ENCODE measurements at regions not wholly inside any gene's neighbourhood (a gene's known extent, or its start where the extent isn't known, plus 50 kb on each side); places are given as distances from the start of the nearest gene placed in this dataset.

DNA sequence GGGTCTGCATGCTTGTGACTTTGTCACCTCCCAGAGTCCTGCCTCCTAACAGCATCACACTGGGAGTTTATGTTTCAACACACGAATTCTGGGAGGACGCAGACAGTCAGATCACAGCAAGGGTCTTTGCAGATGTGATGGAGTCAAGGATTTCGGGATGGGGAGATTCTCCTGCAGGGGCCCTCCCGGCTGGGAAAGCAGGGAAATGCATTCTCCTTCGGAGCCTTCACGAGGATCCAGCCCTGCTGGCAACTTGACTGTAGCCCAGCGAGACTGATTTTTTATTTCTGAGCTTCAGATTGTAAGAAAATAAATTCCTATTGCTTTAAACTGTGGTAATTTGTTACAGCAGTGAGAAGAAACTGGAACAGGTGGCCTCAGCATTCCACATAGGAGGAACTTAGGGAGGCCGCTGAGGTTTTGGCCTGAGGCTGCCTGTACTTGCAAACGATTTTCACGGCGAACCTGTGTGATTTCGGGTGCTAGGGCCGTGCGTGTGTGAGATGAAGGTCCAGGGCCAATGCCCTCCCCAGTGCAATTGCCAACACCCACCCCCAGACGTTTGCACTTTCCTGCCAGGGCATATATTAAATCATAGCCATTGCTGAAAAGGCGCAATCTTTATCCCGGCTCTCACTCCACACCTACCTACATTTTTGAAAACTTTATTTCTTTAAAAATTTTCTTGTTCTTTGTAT is 79.8 kb downstream of the ASB1 start:
- no TSS peak for BruUV-seq (replicated peaks)
- H2AFZ ChIP-seq (ENCODE audit: low read length) = no peak overlapping the region
- H3K79me2 ChIP-seq (ENCODE audit: insufficient read depth, low read depth, low read length) = no peaks in the 10 kb centered on the region
- H3K4me1 ChIP-seq (ENCODE audit: insufficient read depth, low read length, poor library complexity, severe bottlenecking) = no peaks in the 10 kb centered on the region
- no peaks in the 10 kb centered on the region for H4K20me1 ChIP-seq (ENCODE audit: insufficient read depth, low read length)
- CTCF ChIA-PET (ENCODE audit: unreplicated experiment) = no interaction called here
- no peaks in the 10 kb centered on the region for H3K9me3 ChIP-seq (ENCODE audit: low read length)
- H3K27ac ChIP-seq (ENCODE audit: low read depth, low read length, poor library complexity, severe bottlenecking) = no peak overlapping the region
- intact Hi-C loops (cut with micrococcal nuclease; ENCODE audit: unreplicated experiment) = no loop called here
- no peak overlapping the region for H3K4me2 ChIP-seq (ENCODE audit: low read length)
- no peak for DNase-seq (ENCODE audit: low spot score)
- POLR2A ChIA-PET = no interaction called here
- TF ChIP-seq EZH2phosphoT487 (IDR thresholded peaks at IDR 0.05; ENCODE audit: borderline replicate concordance, low read depth, low read length) = no peak
- TF ChIP-seq, protein P1, sequence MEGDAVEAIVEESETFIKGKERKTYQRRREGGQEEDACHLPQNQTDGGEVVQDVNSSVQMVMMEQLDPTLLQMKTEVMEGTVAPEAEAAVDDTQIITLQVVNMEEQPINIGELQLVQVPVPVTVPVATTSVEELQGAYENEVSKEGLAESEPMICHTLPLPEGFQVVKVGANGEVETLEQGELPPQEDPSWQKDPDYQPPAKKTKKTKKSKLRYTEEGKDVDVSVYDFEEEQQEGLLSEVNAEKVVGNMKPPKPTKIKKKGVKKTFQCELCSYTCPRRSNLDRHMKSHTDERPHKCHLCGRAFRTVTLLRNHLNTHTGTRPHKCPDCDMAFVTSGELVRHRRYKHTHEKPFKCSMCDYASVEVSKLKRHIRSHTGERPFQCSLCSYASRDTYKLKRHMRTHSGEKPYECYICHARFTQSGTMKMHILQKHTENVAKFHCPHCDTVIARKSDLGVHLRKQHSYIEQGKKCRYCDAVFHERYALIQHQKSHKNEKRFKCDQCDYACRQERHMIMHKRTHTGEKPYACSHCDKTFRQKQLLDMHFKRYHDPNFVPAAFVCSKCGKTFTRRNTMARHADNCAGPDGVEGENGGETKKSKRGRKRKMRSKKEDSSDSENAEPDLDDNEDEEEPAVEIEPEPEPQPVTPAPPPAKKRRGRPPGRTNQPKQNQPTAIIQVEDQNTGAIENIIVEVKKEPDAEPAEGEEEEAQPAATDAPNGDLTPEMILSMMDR (conservative IDR thresholded peaks at IDR 0.05; ENCODE audit: low read length) = no peak
- no peaks in the 10 kb centered on the region for H3K36me3 ChIP-seq (ENCODE audit: insufficient read depth, low read length)
- H3K9me2 ChIP-seq (ENCODE audit: insufficient read depth, low read length) = no peaks in the 10 kb centered on the region
- no peak overlapping the region for H3K4me3 ChIP-seq (ENCODE audit: low read depth, low read length, poor library complexity, severe bottlenecking)

DNA sequence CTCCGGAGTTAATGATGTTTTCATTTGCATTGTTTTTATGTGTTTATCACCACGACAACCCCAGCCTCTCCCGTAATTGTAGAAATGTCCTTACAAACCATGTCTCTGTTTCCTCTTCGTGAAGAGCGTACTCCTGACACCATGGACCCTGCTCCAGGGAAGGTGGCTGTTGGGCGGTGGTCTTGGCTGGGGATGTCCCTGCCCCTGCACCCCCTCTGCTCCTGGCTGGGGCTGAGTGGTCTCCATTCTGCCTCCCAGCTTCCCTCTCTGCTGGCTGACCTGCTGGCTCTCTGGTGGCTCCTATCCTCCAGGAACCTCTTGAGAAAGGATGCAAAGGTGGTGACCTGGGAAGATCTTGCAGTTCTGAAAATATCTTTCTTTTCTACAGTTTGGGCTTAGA is 81.1 kb downstream of the ASB1 start:
- Histone ChIP-seq H3K9me2 (ENCODE audit: insufficient read depth, low read length) (no peaks in the 10 kb centered on the region), H4K20me1 (ENCODE audit: insufficient read depth, low read length) (no peaks in the 10 kb centered on the region), H3K4me3 (ENCODE audit: low read depth, low read length, poor library complexity, severe bottlenecking) (no peak overlapping the region), H3K4me1 (ENCODE audit: insufficient read depth, low read length, poor library complexity, severe bottlenecking) (no peaks in the 10 kb centered on the region), H2AFZ (ENCODE audit: low read length) (no peak overlapping the region), H3K27ac (ENCODE audit: low read depth, low read length, poor library complexity, severe bottlenecking) (no peak overlapping the region), H3K79me2 (ENCODE audit: insufficient read depth, low read depth, low read length) (no peaks in the 10 kb centered on the region), H3K9me3 (ENCODE audit: low read length) (no peaks in the 10 kb centered on the region), H3K36me3 (ENCODE audit: insufficient read depth, low read length) (no peaks in the 10 kb centered on the region), H3K4me2 (ENCODE audit: low read length) (no peak overlapping the region)
- TF ChIP-seq, protein P1 (conservative IDR thresholded peaks at IDR 0.05; ENCODE audit: low read length) = no peak
- no peak for TF ChIP-seq EZH2phosphoT487 (IDR thresholded peaks at IDR 0.05; ENCODE audit: borderline replicate concordance, low read depth, low read length)
- POLR2A ChIA-PET = no interaction called here
- DNase-seq (ENCODE audit: low spot score) = no peak
- BruUV-seq (replicated peaks) = no TSS peak
- CTCF ChIA-PET (ENCODE audit: unreplicated experiment) = no interaction called here
- intact Hi-C loops (cut with micrococcal nuclease; ENCODE audit: unreplicated experiment) = no loop called here

DNA sequence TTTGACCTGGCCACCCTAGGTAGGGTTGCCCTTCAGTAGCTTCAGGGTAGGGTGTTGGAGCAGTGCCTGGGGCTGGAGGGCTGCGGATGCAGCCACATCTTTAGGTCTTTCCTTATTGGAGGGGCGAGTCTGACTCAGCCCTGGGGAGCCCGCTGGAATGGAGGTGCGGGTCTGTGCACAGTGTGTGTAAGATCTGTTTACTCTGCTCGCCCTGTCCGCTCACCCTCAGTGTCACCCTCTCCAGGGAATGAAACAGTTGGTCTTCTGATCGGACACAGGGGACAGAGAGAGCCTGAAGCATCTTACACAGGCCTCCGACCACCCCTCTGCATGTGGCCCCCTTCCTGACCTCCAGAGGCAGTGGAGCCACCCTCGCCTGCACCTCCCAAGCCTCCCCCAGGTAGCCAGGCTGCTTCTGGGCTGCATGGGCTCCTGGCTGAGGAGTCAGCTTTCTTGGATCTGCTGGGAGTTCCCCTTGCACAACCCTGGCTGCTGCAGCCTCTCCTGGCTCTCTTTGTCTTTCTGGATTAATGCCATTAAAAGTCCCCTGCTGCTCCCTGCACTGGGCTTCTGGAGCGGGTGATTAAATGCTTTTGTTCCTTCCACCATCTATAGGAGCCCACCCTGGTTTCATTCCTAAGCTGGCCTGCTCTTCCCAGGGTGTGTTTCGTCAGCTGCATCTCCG is 82.6 kb downstream of the ASB1 start:
- Histone ChIP-seq H3K36me3 (ENCODE audit: insufficient read depth, low read length) (no peaks in the 10 kb centered on the region), H3K4me2 (ENCODE audit: low read length) (no peak overlapping the region), H4K20me1 (ENCODE audit: insufficient read depth, low read length) (no peaks in the 10 kb centered on the region), H3K9me2 (ENCODE audit: insufficient read depth, low read length) (no peaks in the 10 kb centered on the region), H3K27ac (ENCODE audit: low read depth, low read length, poor library complexity, severe bottlenecking) (no peak overlapping the region), H3K4me1 (ENCODE audit: insufficient read depth, low read length, poor library complexity, severe bottlenecking) (no peaks in the 10 kb centered on the region), H2AFZ (ENCODE audit: low read length) (no peak overlapping the region), H3K79me2 (ENCODE audit: insufficient read depth, low read depth, low read length) (no peaks in the 10 kb centered on the region), H3K9me3 (ENCODE audit: low read length) (no peaks in the 10 kb centered on the region), H3K4me3 (ENCODE audit: low read depth, low read length, poor library complexity, severe bottlenecking) (no peak overlapping the region)
- ChIA-PET POLR2A (no interaction called here), CTCF (ENCODE audit: unreplicated experiment) (no interaction called here)
- TF ChIP-seq EZH2phosphoT487 (IDR thresholded peaks at IDR 0.05; ENCODE audit: borderline replicate concordance, low read depth, low read length) = no peak
- TF ChIP-seq, protein P1 (conservative IDR thresholded peaks at IDR 0.05; ENCODE audit: low read length) = no peak
- intact Hi-C loops (cut with micrococcal nuclease; ENCODE audit: unreplicated experiment) = no loop called here
- DNase-seq (ENCODE audit: low spot score) = no peak
- BruUV-seq (replicated peaks) = no TSS peak

Data from OCI-LY7 (cell line).